ENCODE measurements at regions not wholly inside any gene's neighbourhood (a gene's known extent, or its start where the extent isn't known, plus 50 kb on each side); places are given as distances from the start of the nearest gene placed in this dataset.

- Histone ChIP-seq H3K79me2 (ENCODE audit: control insufficient read depth, insufficient read depth, low read length) (no peaks in the 10 kb centered on the region), H4K20me1 (ENCODE audit: control insufficient read depth, insufficient read depth) (no peaks in the 10 kb centered on the region), H3K9ac (ENCODE audit: control insufficient read depth, insufficient read depth, low read length) (no peak overlapping the region), H3K4me1 (ENCODE audit: control insufficient read depth, insufficient read depth, low read length) (no peaks in the 10 kb centered on the region), H3K36me3 (ENCODE audit: control insufficient read depth in 2 of 2, insufficient read depth in 2 of 2, low read length in 1 of 2) (no peaks in the 10 kb centered on the region), H2AFZ (ENCODE audit: control insufficient read depth, low read depth, low read length) (no peak overlapping the region), H3K27me3 (replicated peaks in 1 of 2; ENCODE audit: control insufficient read depth in 2 of 2, insufficient read depth in 2 of 2, low read length in 1 of 2) (no peaks in the 10 kb centered on the region), H3K9me3 (replicated peaks; ENCODE audit: control insufficient read depth, insufficient read depth, low read length) (no peaks in the 10 kb centered on the region), H3K4me3 (no peak overlapping the region), H3K4me2 (ENCODE audit: control insufficient read depth, insufficient read depth) (no peak overlapping the region), H3K27ac (ENCODE audit: control insufficient read depth, insufficient read depth) (no peak overlapping the region)
- SMC1A ChIA-PET (ENCODE audit: uncharacterized antibody, unreplicated experiment) = no interaction called here
- FAIRE-seq (no peak), ATAC-seq (no peak), DNase-seq (ENCODE audit: low read depth, low spot score) (no peak)
- no TSS peak for BruUV-seq (replicated peaks)
- intact Hi-C loops (cut with micrococcal nuclease; ENCODE audit: unreplicated experiment) (no loop called here), in situ Hi-C loops (cut with MboI) (no loop called here)
- RAD21 ChIA-PET (ENCODE audit: unreplicated experiment) = no interaction called here
- POLR2A ChIA-PET = interaction anchor here (0.5 kb wide), 1 partner anchor 96 kb away, joined by 4 read pairs; no protein-coding TSS in a partner anchor
- WGBS (ENCODE audit: insufficient coverage, insufficient replicate concordance, low lambda C conversion rate, missing lambda C conversion rate) = 32% methylated on average over 3 of the region's 3 CpGs
- no peak for TF ChIP-seq NFXL1 (IDR thresholded peaks at IDR 0.05; ENCODE audit: borderline replicate concordance)
- TF ChIP-seq CBX5 (IDR thresholded peaks at IDR 0.05; ENCODE audit: low read depth) = no peak
- TF ChIP-seq NFIC (IDR thresholded peaks at IDR 0.05; ENCODE audit: low read depth, low read length) = no peak
- TF ChIP-seq ELK1 (IDR thresholded peaks at IDR 0.05; ENCODE audit: low read depth, low read length) = no peak
- no peak for TF ChIP-seq KLF5 (IDR thresholded peaks at IDR 0.05; ENCODE audit: partially characterized antibody)
- no peak for TF ChIP-seq BHLHE40 (IDR thresholded peaks at IDR 0.05; ENCODE audit: borderline replicate concordance in 1 of 2, low read depth in 2 of 2, low read length in 1 of 2)
- no peak for TF ChIP-seq ZNF687 (IDR thresholded peaks at IDR 0.05)
- TF ChIP-seq SMARCA5 (IDR thresholded peaks at IDR 0.05) = no peak
- TF ChIP-seq STAT1 (conservative IDR thresholded peaks at IDR 0.05) = no peak
- no peak for TF ChIP-seq FOXK2 (IDR thresholded peaks at IDR 0.05)
- no peak for TF ChIP-seq NR2F1 (conservative IDR thresholded peaks at IDR 0.05)
- no peak for TF ChIP-seq PRDM15 (CRISPR knock-in tag; IDR thresholded peaks at IDR 0.05)
- no peak for TF ChIP-seq RELB (IDR thresholded peaks at IDR 0.05; ENCODE audit: low read depth)
- no peak for TF ChIP-seq PML (IDR thresholded peaks at IDR 0.05; ENCODE audit: low read length)
- TF ChIP-seq TCF12 (IDR thresholded peaks at IDR 0.05; ENCODE audit: low read depth, low read length) = no peak
- TF ChIP-seq ZNF207 (IDR thresholded peaks at IDR 0.05; ENCODE audit: borderline replicate concordance) = no peak
- CTCF ChIA-PET = no interaction called here
Observed at GRCh38 chr11:111101881-111102280, 143.6 kb upstream of the POU2AF2 start.

Measured in GM12878 (cell line).